ENCODE measurements at regions not wholly inside any gene's neighbourhood (a gene's known extent, or its start where the extent isn't known, plus 50 kb on each side); places are given as distances from the start of the nearest gene placed in this dataset.

DNA sequence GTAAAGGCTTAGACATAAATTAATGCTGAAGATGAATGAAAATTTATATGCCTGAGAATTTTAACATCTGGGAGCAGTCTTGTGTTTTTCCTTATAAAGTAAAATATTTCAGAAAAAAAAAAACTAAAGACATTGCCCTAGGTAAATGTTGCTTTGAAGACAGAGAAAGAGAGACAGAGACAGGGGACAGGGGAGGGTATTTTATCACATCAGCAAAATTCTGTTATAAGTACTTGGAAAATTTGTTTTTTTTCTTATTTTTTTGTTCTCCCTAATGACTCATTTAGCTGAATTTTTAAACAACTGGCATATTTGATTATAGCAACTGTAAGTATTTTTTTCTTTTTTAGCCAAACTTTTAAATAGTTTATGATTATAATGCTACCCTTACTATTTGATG is 1540.6 kb upstream of the GBE1 start:
- no peaks in the 10 kb centered on the region for H3K27me3 ChIP-seq (ENCODE audit: control insufficient read depth, low read length)
- TF ChIP-seq, protein P1, sequence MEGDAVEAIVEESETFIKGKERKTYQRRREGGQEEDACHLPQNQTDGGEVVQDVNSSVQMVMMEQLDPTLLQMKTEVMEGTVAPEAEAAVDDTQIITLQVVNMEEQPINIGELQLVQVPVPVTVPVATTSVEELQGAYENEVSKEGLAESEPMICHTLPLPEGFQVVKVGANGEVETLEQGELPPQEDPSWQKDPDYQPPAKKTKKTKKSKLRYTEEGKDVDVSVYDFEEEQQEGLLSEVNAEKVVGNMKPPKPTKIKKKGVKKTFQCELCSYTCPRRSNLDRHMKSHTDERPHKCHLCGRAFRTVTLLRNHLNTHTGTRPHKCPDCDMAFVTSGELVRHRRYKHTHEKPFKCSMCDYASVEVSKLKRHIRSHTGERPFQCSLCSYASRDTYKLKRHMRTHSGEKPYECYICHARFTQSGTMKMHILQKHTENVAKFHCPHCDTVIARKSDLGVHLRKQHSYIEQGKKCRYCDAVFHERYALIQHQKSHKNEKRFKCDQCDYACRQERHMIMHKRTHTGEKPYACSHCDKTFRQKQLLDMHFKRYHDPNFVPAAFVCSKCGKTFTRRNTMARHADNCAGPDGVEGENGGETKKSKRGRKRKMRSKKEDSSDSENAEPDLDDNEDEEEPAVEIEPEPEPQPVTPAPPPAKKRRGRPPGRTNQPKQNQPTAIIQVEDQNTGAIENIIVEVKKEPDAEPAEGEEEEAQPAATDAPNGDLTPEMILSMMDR (IDR thresholded peaks at IDR 0.05; ENCODE audit: low read depth, low read length, poor library complexity, severe bottlenecking) = no peak
- TF ChIP-seq EZH2phosphoT487 (IDR thresholded peaks at IDR 0.05; ENCODE audit: borderline replicate concordance, low read length) = no peak
- no peaks in the 10 kb centered on the region for H3K4me1 ChIP-seq (ENCODE audit: control insufficient read depth, low read length)
- no peaks in the 10 kb centered on the region for H3F3A ChIP-seq (ENCODE audit: control insufficient read depth, insufficient read depth)
- H3K4me2 ChIP-seq (ENCODE audit: low read length) = no peak overlapping the region
- H3K9me3 ChIP-seq (ENCODE audit: control insufficient read depth, insufficient read depth, low read length) = no peaks in the 10 kb centered on the region
- no peaks in the 10 kb centered on the region for H3K9me2 ChIP-seq (replicated peaks; ENCODE audit: control insufficient read depth, low read length)
- no peaks in the 10 kb centered on the region for H3K36me3 ChIP-seq (ENCODE audit: control insufficient read depth, low read length)
- no peak overlapping the region for H3K27ac ChIP-seq (ENCODE audit: low read depth, low read length)
- H3K4me3 ChIP-seq (ENCODE audit: low read length) = no peak overlapping the region
- no peaks in the 10 kb centered on the region for H4K20me1 ChIP-seq (ENCODE audit: control insufficient read depth, insufficient read depth, low read depth, low read length)
- no peaks in the 10 kb centered on the region for H3K79me2 ChIP-seq (ENCODE audit: control insufficient read depth, low read length)

DNA sequence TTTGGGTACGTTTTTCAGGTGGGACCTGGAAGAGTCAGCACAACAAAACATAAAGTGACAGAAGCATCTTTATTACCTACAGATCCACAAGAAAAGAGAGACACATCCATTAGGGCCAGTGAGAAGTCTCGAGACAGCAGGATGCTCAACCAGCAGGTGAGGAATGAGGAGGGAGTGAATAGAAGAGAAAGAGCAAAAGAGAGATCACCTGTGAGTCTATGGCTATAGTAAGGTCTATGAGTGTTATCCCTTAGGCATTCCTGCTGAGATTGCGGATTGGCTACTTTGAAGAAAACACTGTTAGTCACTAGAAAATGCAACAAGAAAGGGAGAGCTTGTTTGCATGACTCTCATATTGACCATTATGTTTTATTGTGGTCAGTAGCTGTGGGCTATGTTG is 1556.2 kb upstream of the GBE1 start:
- Histone ChIP-seq H3K9me3 (ENCODE audit: control insufficient read depth, insufficient read depth, low read length) (no peaks in the 10 kb centered on the region), H3F3A (ENCODE audit: control insufficient read depth, insufficient read depth) (no peaks in the 10 kb centered on the region), H3K36me3 (ENCODE audit: control insufficient read depth, low read length) (no peaks in the 10 kb centered on the region), H3K27me3 (ENCODE audit: control insufficient read depth, low read length) (no peaks in the 10 kb centered on the region), H4K20me1 (ENCODE audit: control insufficient read depth, insufficient read depth, low read depth, low read length) (no peaks in the 10 kb centered on the region), H3K4me2 (ENCODE audit: low read length) (no peak overlapping the region), H3K27ac (ENCODE audit: low read depth, low read length) (no peak overlapping the region), H3K9me2 (replicated peaks; ENCODE audit: control insufficient read depth, low read length) (no peaks in the 10 kb centered on the region), H3K4me1 (ENCODE audit: control insufficient read depth, low read length) (no peaks in the 10 kb centered on the region), H3K79me2 (ENCODE audit: control insufficient read depth, low read length) (no peaks in the 10 kb centered on the region), H3K4me3 (ENCODE audit: low read length) (no peak overlapping the region)
- no peak for TF ChIP-seq EZH2phosphoT487 (IDR thresholded peaks at IDR 0.05; ENCODE audit: borderline replicate concordance, low read length)
- TF ChIP-seq, protein P1 (IDR thresholded peaks at IDR 0.05; ENCODE audit: low read depth, low read length, poor library complexity, severe bottlenecking) = no peak

DNA sequence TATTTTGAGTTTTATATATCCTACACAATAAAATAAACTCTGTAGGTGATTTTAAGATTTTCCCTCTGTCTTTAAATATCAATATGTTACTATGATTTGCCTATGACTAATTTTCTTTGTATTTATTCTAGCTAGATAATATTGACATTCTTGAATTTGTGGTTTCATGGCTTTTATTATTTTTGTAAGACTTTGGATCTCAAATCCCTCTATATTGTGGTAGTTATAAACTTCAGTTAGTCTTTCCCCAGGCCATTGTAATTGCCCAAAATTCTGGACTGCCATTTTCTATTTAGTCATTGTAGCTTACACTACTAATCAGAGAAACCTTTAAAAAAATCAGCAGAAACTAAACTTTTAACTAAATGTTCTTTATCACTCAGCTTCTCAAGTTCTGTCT is 1559.3 kb upstream of the GBE1 start:
- H3K36me3 ChIP-seq (ENCODE audit: control insufficient read depth, low read length) = no peaks in the 10 kb centered on the region
- H3F3A ChIP-seq (ENCODE audit: control insufficient read depth, insufficient read depth) = no peaks in the 10 kb centered on the region
- no peaks in the 10 kb centered on the region for H3K79me2 ChIP-seq (ENCODE audit: control insufficient read depth, low read length)
- no peaks in the 10 kb centered on the region for H3K4me1 ChIP-seq (ENCODE audit: control insufficient read depth, low read length)
- TF ChIP-seq, protein P1 (IDR thresholded peaks at IDR 0.05; ENCODE audit: low read depth, low read length, poor library complexity, severe bottlenecking) = no peak
- TF ChIP-seq EZH2phosphoT487 (IDR thresholded peaks at IDR 0.05; ENCODE audit: borderline replicate concordance, low read length) = no peak
- H4K20me1 ChIP-seq (ENCODE audit: control insufficient read depth, insufficient read depth, low read depth, low read length) = no peaks in the 10 kb centered on the region
- no peaks in the 10 kb centered on the region for H3K9me2 ChIP-seq (replicated peaks; ENCODE audit: control insufficient read depth, low read length)
- no peaks in the 10 kb centered on the region for H3K27me3 ChIP-seq (ENCODE audit: control insufficient read depth, low read length)
- H3K9me3 ChIP-seq (ENCODE audit: control insufficient read depth, insufficient read depth, low read length) = no peaks in the 10 kb centered on the region; the same call in 1 of the 2 replicates
- no peak overlapping the region for H3K4me2 ChIP-seq (ENCODE audit: low read length)
- no peak overlapping the region for H3K27ac ChIP-seq (ENCODE audit: low read depth, low read length)
- H3K4me3 ChIP-seq (ENCODE audit: low read length) = no peak overlapping the region

DNA sequence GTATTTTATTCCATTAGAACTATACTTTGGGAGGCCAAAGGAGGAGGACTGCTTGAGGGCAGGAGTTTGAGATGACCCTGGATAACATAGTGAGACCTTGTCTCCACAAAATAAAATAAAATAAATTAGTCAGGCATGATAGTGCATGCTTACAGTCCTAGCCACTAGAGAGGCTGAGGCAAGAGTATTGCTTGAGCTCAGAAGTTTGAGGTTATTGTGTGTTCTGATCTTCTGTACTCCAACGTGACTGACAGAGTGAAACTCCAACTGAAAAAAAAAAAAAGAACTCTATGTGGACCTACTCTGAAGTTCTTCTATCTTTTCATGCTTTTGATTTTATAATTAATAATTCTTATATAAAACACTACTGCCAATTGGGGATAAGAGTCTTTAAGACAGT is 1560.0 kb upstream of the GBE1 start:
- no peak for TF ChIP-seq EZH2phosphoT487 (IDR thresholded peaks at IDR 0.05; ENCODE audit: borderline replicate concordance, low read length)
- TF ChIP-seq, protein P1 (IDR thresholded peaks at IDR 0.05; ENCODE audit: low read depth, low read length, poor library complexity, severe bottlenecking) = no peak
- no peaks in the 10 kb centered on the region for H3K79me2 ChIP-seq (ENCODE audit: control insufficient read depth, low read length)

More for the DNA sequence above, 1560.0 kb upstream of the GBE1 start:
- Histone ChIP-seq H3K4me2 (ENCODE audit: low read length) (no peak overlapping the region), H3K27ac (ENCODE audit: low read depth, low read length) (no peak overlapping the region), H3K4me1 (ENCODE audit: control insufficient read depth, low read length) (no peaks in the 10 kb centered on the region), H3K36me3 (ENCODE audit: control insufficient read depth, low read length) (no peaks in the 10 kb centered on the region), H3K27me3 (ENCODE audit: control insufficient read depth, low read length) (no peaks in the 10 kb centered on the region), H3K4me3 (ENCODE audit: low read length) (no peak overlapping the region), H3F3A (ENCODE audit: control insufficient read depth, insufficient read depth) (no peaks in the 10 kb centered on the region), H3K9me2 (replicated peaks; ENCODE audit: control insufficient read depth, low read length) (no peaks in the 10 kb centered on the region), H4K20me1 (ENCODE audit: control insufficient read depth, insufficient read depth, low read depth, low read length) (no peaks in the 10 kb centered on the region), H3K9me3 (ENCODE audit: control insufficient read depth, insufficient read depth, low read length) (no peaks in the 10 kb centered on the region; the same call in 1 of the 2 replicates)

Data from DOHH2 (cell line).